Right renal cortex interstitium (tissue), 3 donors: ENCODE measurements at regions not wholly inside any gene's neighbourhood (a gene's known extent, or its start where the extent isn't known, plus 50 kb on each side); places are given as distances from the start of the nearest gene placed in this dataset.

Experiments used
- DNase-seq, 3 donors: peaks; one replicate each; pipeline ENCODE4 v3.0.0-alpha.2; 2013; ENCODE audit warnings: low read depth in 3 of 3, low spot score in 2 of 3

GRCh38 chr12:115118177-115118724 lies 434.3 kb upstream of the TBX3 start:
- no peak for DNase-seq

- no peak for DNase-seq
These were observed 430.2 kb upstream of the TBX3 start for GRCh38 chr12:115114140-115114539.

GRCh38 chr12:115109863-115110262 lies 425.9 kb upstream of the TBX3 start:
- no peak for DNase-seq

- no peak for DNase-seq
These were observed 424.4 kb upstream of the TBX3 start for GRCh38 chr12:115108129-115109100.

- DNase-seq, result no peak
These were observed 420.2 kb upstream of the TBX3 start for GRCh38 chr12:115103884-115104883.

GRCh38 chr12:115102450-115102849 lies 418.5 kb upstream of the TBX3 start:
- no peak for DNase-seq

GRCh38 chr12:115101520-115101919 lies 417.5 kb upstream of the TBX3 start:
- no peak for DNase-seq

GRCh38 chr12:115097416-115097815 lies 413.4 kb upstream of the TBX3 start:
- DNase-seq, result no peak

- no peak for DNase-seq
These were observed 412.8 kb upstream of the TBX3 start for GRCh38 chr12:115096588-115097397.

GRCh38 chr12:115095073-115095748 lies 411.2 kb upstream of the TBX3 start:
- DNase-seq, result no peak

GRCh38 chr12:115094163-115094816 lies 410.3 kb upstream of the TBX3 start:
- no peak for DNase-seq

GRCh38 chr12:115093261-115093660 lies 409.3 kb upstream of the TBX3 start:
- DNase-seq, result no peak

- no peak for DNase-seq
These were observed 406.8 kb upstream of the TBX3 start for GRCh38 chr12:115090783-115091182.

- DNase-seq, result no peak
These were observed 405.2 kb upstream of the TBX3 start for GRCh38 chr12:115088995-115089841.

- no peak for DNase-seq
These were observed 404.5 kb upstream of the TBX3 start for GRCh38 chr12:115088328-115088994.

GRCh38 chr12:115085594-115085993 lies 401.6 kb upstream of the TBX3 start:
- no peak for DNase-seq

GRCh38 chr12:115079760-115080159 lies 395.8 kb upstream of the TBX3 start:
- no peak for DNase-seq

- no peak for DNase-seq
These were observed 395.0 kb upstream of the TBX3 start for GRCh38 chr12:115078990-115079389.
